HG02938 (cell line): ENCODE measurements at regions not wholly inside any gene's neighbourhood (a gene's known extent, or its start where the extent isn't known, plus 50 kb on each side); places are given as distances from the start of the nearest gene placed in this dataset.
"Not testable (repeated sequence)": the region's sequence is repeated elsewhere in the genome, so short reads cannot be mapped to it uniquely, and the experiment has no call there.

Experiments used
- ATAC-seq: cut with Tn5 transposase; IDR thresholded peaks from one replicate; pipeline ENCODE4 v1.9.1; 2021; ENCODE audit warnings: mild to moderate bottlenecking, moderate library complexity; ENCODE audit not compliant: unreplicated experiment

- no peak for ATAC-seq
Measured at GRCh38 chr12:63508543-63508942, 159.8 kb downstream of the DPY19L2 start.

DNA sequence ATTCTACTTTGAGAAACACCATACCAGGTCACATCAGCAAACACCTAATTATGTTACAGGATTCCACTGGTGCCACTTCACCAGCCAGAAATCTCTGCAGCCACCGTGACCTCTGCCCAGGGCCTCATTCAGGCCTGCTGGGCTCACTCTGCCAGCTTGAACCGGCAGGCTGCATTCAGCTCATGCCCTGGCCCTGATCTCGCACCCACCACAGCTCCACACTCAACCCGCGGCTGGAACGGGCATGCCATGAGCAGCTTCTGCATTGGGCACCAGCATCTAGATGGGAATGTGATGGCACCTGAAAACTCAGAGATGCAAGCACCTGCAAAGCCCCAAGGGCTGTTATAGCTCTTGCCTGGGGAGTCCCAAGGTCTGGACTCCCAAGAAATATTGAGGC is 168.7 kb downstream of the DPY19L2 start:
- ATAC-seq = no peak

DNA sequence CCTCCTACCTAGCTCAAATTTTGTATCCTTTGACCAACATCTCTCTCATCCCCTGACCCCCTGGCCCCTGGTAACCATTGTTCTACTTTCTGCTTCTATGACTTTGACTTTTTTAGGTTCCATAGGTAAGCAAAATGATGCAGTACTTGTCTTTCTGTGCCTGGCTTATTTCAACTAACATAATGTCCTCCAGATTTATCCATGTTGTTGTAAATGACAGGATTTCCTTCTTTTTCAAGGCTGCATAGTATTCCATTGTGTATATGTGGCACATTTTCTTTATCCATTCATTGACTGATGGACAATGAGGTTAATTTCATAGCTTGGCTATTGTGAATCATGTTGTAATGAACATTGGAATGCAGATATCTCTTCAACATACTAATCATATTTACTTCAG is 170.1 kb downstream of the DPY19L2 start:
- ATAC-seq = no peak

DNA sequence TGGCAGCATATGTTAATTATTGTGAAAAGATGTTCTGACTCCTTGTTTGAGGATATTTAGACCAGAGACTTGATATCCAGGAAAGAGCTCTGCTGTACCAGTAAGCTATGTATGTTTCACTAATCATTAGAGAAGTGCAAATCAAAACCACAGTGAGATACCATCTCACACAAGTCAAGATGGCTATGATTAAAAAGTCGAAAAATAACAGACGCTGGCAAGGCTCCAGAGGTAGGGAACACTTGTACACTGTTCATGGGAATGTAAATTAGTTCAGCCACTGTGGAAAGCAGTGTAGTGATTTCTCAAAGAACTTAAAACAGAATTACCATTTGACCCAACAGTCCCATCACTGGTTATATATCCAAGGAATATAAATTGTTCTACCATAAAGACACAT is 171.6 kb downstream of the DPY19L2 start:
- no peak for ATAC-seq

DNA sequence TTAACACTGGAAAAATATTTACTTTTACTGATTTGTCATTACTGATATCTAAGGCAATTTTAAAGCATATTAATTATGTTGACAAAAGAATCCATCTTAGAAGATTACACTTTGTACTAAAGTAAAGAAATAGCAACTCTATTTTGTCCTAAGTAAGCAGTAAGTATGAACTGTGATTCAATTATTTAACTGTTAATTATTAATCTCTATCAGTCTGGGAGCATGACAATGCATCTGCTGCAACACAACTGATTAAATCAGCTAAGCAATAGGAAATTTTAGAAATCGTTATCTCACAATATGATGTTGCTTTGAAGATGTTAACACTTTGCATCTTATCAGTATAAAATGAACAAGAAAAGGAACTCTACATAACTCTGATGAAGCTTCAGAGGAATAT is 172.3 kb downstream of the DPY19L2 start:
- no peak for ATAC-seq

DNA sequence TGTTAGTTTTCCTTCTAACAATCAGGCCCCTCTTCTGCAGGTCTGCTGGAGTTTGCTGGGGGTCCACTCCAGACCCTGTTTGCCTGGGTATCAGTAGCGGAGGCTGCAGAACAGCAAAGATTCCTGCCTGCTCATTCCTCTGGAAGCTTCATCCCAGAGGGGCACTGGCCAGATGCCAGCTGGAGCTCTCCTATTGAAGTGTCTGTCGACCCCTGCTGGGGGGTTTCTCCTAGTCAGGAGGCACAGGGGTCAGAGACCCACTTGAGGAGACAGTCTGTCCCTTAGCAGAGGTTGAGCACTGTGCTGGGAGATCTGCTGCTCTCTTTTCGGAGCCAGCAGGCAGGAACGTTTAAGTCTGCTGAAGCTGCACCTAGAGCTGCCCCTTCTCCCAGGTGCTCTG is 174.9 kb downstream of the DPY19L2 start:
- not testable (repeated sequence) for ATAC-seq

GRCh38 chr12:63480186-63480585 is 188.1 kb downstream of the DPY19L2 start:
- ATAC-seq = no peak

GRCh38 chr12:63470161-63470560 is 198.1 kb downstream of the DPY19L2 start:
- ATAC-seq = no peak

DNA sequence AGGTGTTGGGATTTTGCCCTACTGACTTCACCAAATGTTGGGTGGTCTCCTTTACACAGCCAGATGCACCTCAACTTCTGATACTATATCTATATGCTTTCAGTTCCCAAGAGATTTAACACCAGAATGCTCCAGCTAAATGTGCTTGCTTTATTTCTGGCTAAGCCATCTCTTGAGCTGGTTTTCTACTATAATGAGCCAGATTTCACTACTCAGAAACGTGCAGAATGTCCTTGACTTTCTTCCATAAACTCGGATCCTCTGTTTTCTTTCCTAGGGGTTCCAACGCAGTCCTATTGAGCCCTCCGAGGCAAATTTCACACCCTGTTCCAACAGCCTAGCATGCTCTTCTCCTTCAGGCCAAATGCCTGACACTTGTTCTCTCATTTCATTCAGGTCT is 200.3 kb downstream of the DPY19L2 start:
- no peak for ATAC-seq

GRCh38 chr12:63457857-63458256 is 210.4 kb downstream of the DPY19L2 start:
- ATAC-seq = no peak

DNA sequence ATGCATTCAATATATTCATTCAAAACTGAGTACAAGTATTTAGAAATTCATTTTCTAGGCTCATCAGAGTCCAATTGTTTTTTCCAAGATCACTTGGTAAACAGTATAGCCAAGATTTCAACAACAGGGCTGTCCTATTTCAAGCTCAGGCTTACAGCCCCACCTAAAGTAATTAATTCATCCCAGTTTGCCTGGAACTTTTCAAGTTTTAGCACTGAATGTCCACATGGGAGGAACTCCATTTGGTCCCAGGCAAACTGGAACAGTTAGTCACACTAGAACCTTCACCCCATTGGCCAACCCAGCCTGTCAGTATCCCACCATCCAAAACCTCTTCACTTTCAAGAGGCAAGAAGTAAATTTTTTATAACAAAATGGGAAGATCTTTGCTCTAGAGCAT is 210.9 kb downstream of the DPY19L2 start:
- no peak for ATAC-seq

DNA sequence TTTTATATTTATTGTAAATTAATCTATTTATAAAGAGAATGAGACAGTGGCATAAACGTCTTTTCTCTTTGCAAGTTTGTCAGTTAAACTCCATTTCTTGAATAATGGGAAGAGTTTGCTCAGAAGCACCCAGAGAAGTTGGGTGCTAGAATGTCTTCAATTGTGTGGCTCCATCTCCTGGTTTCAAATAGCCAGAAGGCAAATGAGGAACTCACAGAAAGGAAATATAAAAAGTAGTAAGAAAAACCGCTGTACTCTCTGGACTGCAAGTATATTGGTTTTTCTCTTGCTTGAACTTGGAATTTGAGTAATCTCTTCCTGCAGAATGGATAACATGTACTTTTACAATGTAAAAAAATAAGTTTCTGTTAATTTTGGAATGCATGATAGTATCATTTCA is 217.5 kb downstream of the DPY19L2 start:
- no peak for ATAC-seq

GRCh38 chr12:63450334-63450733 is 218.0 kb downstream of the DPY19L2 start:
- ATAC-seq = no peak

- ATAC-seq = no peak
Measured at GRCh38 chr12:63445224-63445880, 222.9 kb downstream of the DPY19L2 start.

DNA sequence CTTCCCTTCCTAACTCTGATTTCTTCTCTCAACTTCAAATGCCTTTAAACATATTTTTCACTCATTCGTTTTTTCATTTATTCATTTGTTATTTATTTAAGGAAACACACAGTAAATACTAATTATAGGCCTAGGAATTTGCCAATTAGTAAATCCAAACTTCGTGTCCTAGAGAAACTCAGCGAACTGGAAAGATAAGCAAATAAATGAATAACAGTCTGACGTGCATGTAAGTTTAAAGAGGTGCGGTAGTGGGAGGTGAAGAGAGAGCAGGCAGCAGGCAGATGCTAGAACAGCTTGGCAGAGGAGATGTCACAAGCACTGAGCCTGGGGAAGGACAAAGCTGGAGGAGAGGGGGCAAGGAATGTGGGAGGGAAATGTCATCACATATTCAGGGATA is 228.2 kb downstream of the DPY19L2 start:
- ATAC-seq = no peak

DNA sequence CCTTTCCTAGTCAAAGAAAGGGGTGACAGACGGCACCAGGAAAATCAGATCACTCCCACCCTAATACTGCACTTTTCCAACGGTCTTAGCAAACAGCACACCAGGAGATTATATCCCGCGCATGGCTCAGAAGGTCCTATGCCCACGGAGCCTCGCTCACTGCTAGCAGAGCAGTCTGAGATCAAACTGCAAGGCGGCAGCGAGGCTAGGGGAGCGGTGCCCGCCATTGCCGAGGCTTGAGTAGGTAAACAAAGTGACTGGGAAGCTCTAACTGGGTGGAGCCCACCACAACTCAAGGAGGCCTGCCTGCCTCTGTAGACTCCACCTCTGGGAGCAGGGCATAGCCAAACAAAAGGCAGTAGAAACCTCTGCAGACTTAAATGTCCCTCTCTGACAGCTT is 233.9 kb downstream of the DPY19L2 start:
- ATAC-seq = not testable (repeated sequence)

DNA sequence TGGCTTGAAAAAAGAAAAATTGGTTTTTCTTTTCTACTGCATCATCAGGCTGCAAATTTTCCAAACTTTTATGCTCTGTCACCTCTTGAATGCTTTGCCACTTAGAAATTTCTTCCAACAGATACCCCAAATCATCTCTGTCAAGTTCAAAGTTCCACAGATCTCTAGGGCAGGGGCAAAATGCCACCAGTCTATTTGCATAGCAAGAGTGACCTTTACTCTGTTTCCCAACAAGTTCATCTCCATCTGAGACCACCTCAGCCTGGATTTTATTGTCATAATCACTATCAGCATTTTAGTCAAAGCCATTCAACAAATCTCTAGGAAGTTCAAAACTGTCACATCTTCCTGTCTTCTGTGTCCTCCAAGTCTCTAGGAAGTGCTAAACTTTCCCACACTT is 240.3 kb downstream of the DPY19L2 start:
- not testable (repeated sequence) for ATAC-seq

DNA sequence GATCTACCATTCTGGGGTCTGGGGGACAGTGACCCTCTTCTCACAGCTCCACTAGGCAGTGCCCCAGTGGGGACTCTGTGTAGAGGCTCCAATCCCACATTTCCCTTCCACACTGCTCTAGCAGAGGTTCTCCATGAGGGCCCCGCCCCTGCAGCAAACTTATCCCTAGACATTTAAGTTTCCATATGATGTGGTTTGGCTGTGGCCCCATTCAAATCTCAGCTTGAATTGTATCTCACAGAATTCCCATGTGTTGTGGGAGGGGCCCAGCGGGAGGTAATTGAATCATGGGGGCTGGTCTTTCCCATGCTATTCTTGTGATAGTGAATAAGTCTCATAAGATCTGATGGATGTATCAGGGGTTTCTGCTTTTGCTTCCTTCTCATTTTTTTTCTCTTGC is 241.3 kb downstream of the DPY19L2 start:
- ATAC-seq = not testable (repeated sequence)

GRCh38 chr12:63424671-63425070 is 243.6 kb downstream of the DPY19L2 start:
- ATAC-seq = no peak

DNA sequence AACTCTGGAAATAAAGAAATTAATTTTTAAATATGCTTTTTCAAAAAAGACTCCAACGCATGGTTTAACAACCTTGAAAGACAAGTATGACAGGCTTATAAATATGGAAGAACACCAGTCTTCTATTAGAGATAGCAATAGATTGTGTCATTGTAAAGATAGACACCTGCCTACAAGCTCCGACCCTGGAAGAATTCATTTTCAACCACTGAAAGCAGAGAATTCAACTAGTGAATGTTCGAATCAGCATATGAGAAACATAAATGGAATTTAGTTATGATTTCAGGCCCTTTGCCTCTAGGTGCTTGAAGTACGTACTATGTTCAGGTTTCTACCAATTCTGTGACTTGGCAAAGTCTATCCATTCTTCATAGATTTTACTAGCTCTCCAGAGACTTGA is 244.5 kb downstream of the DPY19L2 start:
- no peak for ATAC-seq

DNA sequence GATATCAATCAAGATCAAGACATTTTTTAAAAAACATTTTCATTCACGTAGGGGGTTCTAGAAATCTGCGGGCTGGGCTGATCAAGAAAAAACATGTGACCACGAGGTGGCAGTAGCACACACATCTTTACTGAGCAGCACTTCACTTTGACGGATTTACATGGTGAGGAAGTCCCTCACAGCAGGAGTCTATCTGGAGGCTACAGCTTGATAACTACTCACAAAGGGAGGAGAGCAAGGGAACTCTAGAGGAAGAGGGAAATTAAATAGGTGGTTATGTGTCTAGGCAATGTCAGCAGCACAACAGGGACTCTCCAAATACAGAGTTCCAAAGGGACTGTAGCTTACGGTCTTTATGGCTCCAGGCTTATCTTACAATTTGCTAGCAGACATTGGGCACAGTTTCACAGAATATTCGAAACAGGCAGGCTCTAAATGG is 248.1 kb downstream of the DPY19L2 start:
- ATAC-seq = peak; percentile 97

- no peak for ATAC-seq
Measured at GRCh38 chr12:63419154-63419553, 249.1 kb downstream of the DPY19L2 start.

DNA sequence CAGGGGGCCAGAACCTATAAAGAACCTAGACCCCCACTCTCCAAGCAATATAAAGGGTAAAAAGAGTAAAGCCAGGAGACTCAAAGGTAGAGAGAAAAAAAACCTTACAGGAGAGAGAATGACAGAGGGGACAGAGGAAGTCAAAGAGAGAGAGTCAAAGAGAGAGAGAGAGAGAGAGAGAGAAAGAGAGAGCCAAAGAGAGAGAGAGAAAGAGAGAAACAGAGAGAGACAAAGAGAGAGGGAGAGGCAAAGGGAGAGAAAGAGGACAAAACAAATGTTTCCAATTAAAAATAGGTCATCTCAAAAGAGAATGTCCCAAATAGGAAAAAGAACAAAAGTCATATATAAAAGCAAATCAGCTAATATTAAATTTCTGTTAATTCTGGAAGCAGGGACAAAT is 251.5 kb downstream of the DPY19L2 start:
- ATAC-seq = no peak
